ENCODE measurements at regions not wholly inside any gene's neighbourhood (a gene's known extent, or its start where the extent isn't known, plus 50 kb on each side); places are given as distances from the start of the nearest gene placed in this dataset.

- no peak for TF ChIP-seq CTCF (conservative IDR thresholded peaks at IDR 0.05; ENCODE audit: low read depth, low read length)
- DNase-seq (ENCODE audit: low read depth), result no peak
- H3K4me3 ChIP-seq (ENCODE audit: low read depth, low read length), result no peak overlapping the region
These were observed 297.7 kb upstream of the RAB6C start for GRCh38 chr2:129681788-129682187.

- no peak overlapping the region for H3K4me3 ChIP-seq (ENCODE audit: low read depth, low read length)
- no peak for TF ChIP-seq CTCF (conservative IDR thresholded peaks at IDR 0.05; ENCODE audit: low read depth, low read length)
- DNase-seq (ENCODE audit: low read depth), result no peak
These were observed 289.6 kb upstream of the RAB6C start for GRCh38 chr2:129689653-129690448.

GRCh38 chr2:129695496-129695895 lies 284.0 kb upstream of the RAB6C start:
- DNase-seq (ENCODE audit: low read depth), result no peak
- no peak for TF ChIP-seq CTCF (conservative IDR thresholded peaks at IDR 0.05; ENCODE audit: low read depth, low read length)

GRCh38 chr2:129698593-129698992 lies 280.9 kb upstream of the RAB6C start:
- TF ChIP-seq CTCF (conservative IDR thresholded peaks at IDR 0.05; ENCODE audit: low read depth, low read length), result no peak
- DNase-seq (ENCODE audit: low read depth), result no peak
- no peak overlapping the region for H3K4me3 ChIP-seq (ENCODE audit: low read depth, low read length)

More at GRCh38 chr2:129695496-129695895, 284.0 kb upstream of the RAB6C start:
- H3K4me3 ChIP-seq (ENCODE audit: low read depth, low read length), result no peak overlapping the region

GRCh38 chr2:129699781-129700573 lies 279.5 kb upstream of the RAB6C start:
- H3K4me3 ChIP-seq (ENCODE audit: low read depth, low read length), result no peak overlapping the region
- no peak for DNase-seq (ENCODE audit: low read depth)
- no peak for TF ChIP-seq CTCF (conservative IDR thresholded peaks at IDR 0.05; ENCODE audit: low read depth, low read length)

- no peak for TF ChIP-seq CTCF (conservative IDR thresholded peaks at IDR 0.05; ENCODE audit: low read depth, low read length)
- no peak overlapping the region for H3K4me3 ChIP-seq (ENCODE audit: low read depth, low read length)
- no peak for DNase-seq (ENCODE audit: low read depth)
These were observed 276.9 kb upstream of the RAB6C start for GRCh38 chr2:129702416-129703176.
